ENCODE measurements at regions not wholly inside any gene's neighbourhood (a gene's known extent, or its start where the extent isn't known, plus 50 kb on each side); places are given as distances from the start of the nearest gene placed in this dataset.

DNA sequence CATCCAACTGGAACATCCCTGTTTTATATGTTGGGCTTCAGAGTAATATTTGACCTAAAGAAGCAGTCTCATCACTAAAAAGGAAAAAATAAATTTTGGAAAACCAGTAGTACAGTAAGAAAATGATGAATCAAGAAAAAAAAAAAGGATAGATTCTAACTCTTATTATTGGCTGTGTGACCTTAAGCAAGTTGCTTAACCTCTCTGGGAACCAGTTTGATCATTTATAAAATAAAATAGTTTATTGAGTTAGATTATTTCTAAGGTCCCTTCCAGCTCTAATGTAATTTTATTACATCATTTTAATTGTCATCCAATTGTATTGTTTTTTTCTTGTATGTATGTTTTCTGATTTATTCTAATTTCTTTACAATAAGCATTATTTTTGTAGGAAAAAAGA, 127.0 kb downstream of the PRELID2 start:
- ATAC-seq (no peak), DNase-seq (ENCODE audit: low spot score) (no peak)
- Mint-ChIP-seq H3K27me3 (no peaks in the 10 kb centered on the region), H3K4me3 (no peak overlapping the region), H3K27ac (no peak overlapping the region), H3K36me3 (no peaks in the 10 kb centered on the region), H3K9me3 (no peaks in the 10 kb centered on the region), H3K4me1 (ENCODE audit: low read depth in 2 of 2) (no peaks in the 10 kb centered on the region)

DNA sequence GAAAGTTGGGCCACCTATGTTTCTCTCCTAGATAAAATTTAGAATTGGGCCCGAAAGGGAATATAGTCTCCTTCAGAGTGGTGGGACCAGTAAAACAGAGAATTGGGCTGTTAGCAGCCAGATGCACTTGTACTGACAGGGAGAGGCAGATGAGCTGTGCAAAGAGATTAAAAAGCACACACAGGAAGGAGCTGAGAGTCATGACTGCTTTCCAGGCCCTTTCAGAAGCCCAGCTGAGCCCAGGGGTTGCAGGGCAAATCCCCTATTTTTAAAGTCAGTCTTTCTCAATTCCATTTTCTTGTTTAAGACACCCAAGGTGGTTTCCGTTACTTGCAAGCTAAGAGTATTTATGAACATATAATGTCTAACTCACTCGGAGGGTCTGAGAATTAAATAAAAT, 130.4 kb downstream of the PRELID2 start:
- H3K27me3 Mint-ChIP-seq = no peaks in the 10 kb centered on the region
- no peaks in the 10 kb centered on the region for H3K9me3 Mint-ChIP-seq
- no peak overlapping the region for H3K27ac Mint-ChIP-seq
- no peak overlapping the region for H3K4me3 Mint-ChIP-seq
- no peak for ATAC-seq
- no peak for DNase-seq (ENCODE audit: low spot score)
- no peaks in the 10 kb centered on the region for H3K36me3 Mint-ChIP-seq
- H3K4me1 Mint-ChIP-seq (ENCODE audit: low read depth in 2 of 2) = no peaks in the 10 kb centered on the region

DNA sequence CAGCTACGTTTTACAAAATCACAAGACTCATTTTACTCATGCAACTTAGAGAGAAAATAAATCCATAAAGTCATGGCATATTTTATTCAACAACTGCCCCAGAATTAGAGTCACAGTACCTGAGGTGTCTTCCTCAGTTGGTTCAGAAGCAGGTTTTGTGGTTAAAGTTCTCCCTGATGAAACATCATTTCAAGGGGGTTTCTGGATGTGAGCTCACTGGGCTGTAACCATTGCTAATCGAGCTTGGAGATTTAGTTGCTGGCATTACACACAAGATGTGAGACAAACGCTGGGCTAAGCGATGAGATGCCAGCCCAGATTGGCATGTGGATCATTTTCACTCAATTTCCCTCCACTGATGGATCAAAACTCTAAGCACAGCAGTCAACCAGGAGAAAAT, 131.3 kb downstream of the PRELID2 start:
- Mint-ChIP-seq H3K27me3 (no peaks in the 10 kb centered on the region), H3K4me3 (no peak overlapping the region), H3K9me3 (no peaks in the 10 kb centered on the region), H3K27ac (no peak overlapping the region), H3K4me1 (ENCODE audit: low read depth in 2 of 2) (no peaks in the 10 kb centered on the region), H3K36me3 (no peaks in the 10 kb centered on the region)
- ATAC-seq (no peak), DNase-seq (ENCODE audit: low spot score) (no peak)

DNA sequence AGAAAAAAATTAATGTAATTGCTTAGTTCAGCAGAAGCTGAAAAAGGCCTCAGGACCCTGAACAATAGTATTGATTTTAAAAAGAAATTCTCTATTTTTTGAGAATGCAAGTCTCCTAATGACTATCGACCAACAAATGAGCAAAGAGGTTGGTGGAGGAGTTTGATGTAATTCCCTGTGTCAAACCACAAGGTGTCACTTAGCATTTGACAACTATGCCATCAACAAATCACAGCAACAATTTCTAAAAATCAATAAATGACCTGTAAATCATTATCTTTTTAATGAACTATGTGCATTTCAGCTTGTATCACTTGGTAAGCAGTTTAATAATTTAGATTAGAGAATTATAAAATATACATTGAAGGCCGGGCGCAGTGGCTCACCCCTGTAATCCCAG, 133.7 kb downstream of the PRELID2 start:
- H3K4me3 Mint-ChIP-seq = no peak overlapping the region
- no peaks in the 10 kb centered on the region for H3K27me3 Mint-ChIP-seq
- ATAC-seq = no peak
- no peak overlapping the region for H3K27ac Mint-ChIP-seq
- H3K9me3 Mint-ChIP-seq = no peaks in the 10 kb centered on the region
- DNase-seq (ENCODE audit: low spot score) = no peak
- no peaks in the 10 kb centered on the region for H3K36me3 Mint-ChIP-seq
- no peaks in the 10 kb centered on the region for H3K4me1 Mint-ChIP-seq (ENCODE audit: low read depth in 2 of 2)

DNA sequence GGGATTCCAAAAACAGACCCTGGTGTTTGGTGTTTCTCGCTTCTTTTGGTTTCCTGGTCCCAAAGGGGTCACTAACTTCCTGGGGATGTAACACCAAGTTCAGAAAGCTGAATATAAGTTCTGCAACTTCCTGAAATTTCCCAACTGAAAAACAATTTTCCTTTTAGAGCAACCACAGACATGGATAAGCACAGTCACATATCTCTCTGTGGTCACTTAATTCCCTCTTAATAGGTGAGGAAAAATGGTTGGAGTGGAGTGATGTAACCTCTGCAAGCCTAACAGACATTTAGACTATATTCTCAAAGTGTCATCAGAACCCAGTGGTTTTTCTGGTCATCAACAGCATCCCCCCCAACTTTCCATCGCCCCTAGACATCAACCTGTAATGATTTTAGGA, 135.3 kb downstream of the PRELID2 start:
- H3K4me3 Mint-ChIP-seq = no peak overlapping the region
- no peaks in the 10 kb centered on the region for H3K4me1 Mint-ChIP-seq (ENCODE audit: low read depth in 2 of 2)
- H3K27ac Mint-ChIP-seq = no peak overlapping the region
- H3K9me3 Mint-ChIP-seq = no peaks in the 10 kb centered on the region
- DNase-seq (ENCODE audit: low spot score) (no peak), ATAC-seq (no peak)
- H3K36me3 Mint-ChIP-seq = no peaks in the 10 kb centered on the region
- no peaks in the 10 kb centered on the region for H3K27me3 Mint-ChIP-seq

DNA sequence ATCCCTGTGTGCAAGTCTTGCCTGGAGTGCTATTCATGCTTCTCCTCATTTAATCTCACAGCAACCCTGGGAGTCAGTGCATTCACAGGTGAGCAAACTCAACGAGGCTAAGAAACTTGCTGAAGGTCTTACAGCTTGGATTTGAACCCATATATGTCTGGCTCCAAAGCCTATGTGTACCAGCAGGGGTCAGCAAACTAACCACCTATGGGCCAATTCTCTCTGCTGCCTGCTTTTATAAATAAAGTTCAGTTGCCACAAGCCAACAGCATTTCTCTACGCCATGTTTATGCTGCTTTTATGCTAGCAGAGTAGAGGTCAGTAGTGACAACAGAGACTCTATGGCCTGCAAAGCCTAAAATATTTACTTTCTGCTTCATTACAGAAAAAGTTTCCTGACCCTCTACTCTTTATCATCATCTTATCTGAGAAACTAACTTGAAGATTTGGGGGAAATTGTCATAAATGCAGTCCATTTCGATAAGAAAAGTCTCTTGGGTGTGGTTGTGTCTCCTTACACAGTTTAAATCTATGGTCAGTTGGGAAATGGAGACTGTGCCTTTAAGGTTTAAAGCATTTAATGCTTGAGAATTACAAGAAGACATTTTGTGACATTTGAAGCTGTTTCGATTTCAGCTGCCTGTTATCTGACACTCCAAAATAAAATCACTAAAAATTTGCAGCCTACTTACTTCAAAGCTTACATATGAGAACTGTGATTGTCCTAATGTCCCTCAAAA, 137.7 kb downstream of the PRELID2 start:
- Mint-ChIP-seq H3K9me3 (no peaks in the 10 kb centered on the region), H3K4me1 (ENCODE audit: low read depth in 2 of 2) (no peaks in the 10 kb centered on the region), H3K36me3 (no peaks in the 10 kb centered on the region), H3K27me3 (no peaks in the 10 kb centered on the region), H3K27ac (no peak overlapping the region), H3K4me3 (no peak overlapping the region)
- DNase-seq (ENCODE audit: low spot score) (no peak), ATAC-seq (peak in 1 of 2 donors; percentile 48)

DNA sequence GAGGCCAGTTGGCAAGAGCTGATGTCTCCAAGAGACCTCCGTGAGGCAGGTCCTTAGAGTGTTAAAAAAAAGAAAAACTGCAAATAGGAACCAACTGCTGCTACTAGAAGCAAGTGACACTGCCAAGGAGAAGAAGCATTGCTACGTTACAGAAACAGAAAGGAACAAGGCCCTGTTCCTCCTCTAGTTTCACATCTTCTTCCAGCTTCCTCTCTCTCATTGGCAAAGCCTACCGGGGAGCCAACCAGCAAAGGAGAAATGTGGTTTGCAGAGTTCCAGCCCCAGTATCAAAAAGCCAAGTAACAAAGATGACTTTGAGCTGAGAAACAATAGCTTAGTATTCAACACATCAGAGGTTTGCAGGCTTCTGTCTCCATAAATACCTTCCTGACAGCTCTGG, 145.9 kb downstream of the PRELID2 start:
- Mint-ChIP-seq H3K36me3 (no peaks in the 10 kb centered on the region), H3K27me3 (no peaks in the 10 kb centered on the region), H3K9me3 (no peaks in the 10 kb centered on the region), H3K4me1 (ENCODE audit: low read depth in 2 of 2) (no peaks in the 10 kb centered on the region), H3K4me3 (no peak overlapping the region), H3K27ac (no peak overlapping the region)
- ATAC-seq = no peak
- no peak for DNase-seq (ENCODE audit: low spot score)

DNA sequence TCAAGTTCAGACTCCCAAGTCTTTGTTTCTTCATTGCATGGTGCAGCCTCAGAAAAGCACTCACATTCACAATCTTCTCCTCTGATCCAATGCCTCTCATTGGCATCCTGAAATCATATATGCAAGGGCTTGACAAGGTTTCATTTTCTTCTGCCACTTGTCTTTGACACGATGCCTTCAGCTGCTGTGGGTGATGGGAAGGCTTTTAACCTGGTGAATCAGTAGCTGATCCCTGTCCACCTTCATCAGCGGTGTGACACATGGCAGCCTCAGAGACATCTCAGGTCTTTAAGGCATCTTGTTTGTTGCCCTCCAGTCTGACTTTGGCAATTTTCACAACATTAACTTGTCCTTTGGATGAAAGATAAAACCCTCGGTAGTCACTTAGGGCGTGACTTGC, 147.2 kb downstream of the PRELID2 start:
- no peak for DNase-seq (ENCODE audit: low spot score)
- Mint-ChIP-seq H3K9me3 (no peaks in the 10 kb centered on the region), H3K27me3 (no peaks in the 10 kb centered on the region)

DNA sequence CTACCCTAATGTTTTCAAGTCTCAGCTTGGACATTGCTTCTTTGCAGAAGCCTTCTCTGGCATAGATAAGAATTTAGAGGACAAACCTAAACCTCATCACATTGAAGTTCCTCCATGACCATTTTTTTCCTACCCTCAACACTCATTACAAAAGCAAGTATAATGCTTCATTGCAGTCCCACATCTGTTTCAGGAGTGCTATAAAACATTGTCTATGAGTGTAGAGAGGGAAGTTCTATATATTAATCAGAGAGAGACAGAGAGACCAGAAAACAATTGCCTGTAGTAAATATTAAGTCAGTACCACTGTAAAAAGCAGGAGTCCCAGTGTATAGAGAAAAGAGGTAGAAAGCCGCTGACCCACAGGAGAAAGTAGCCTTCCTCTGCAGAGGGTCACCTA, 149.7 kb downstream of the PRELID2 start:
- DNase-seq (ENCODE audit: low spot score) = no peak
- no peaks in the 10 kb centered on the region for H3K4me1 Mint-ChIP-seq (ENCODE audit: low read depth in 2 of 2)
- H3K36me3 Mint-ChIP-seq = no peaks in the 10 kb centered on the region
- H3K27ac Mint-ChIP-seq = no peak overlapping the region
- no peaks in the 10 kb centered on the region for H3K9me3 Mint-ChIP-seq
- no peaks in the 10 kb centered on the region for H3K27me3 Mint-ChIP-seq
- ATAC-seq = no peak
- no peak overlapping the region for H3K4me3 Mint-ChIP-seq

More for the DNA sequence above, 147.2 kb downstream of the PRELID2 start:
- H3K27ac Mint-ChIP-seq = no peak overlapping the region
- H3K4me1 Mint-ChIP-seq (ENCODE audit: low read depth in 2 of 2) = no peaks in the 10 kb centered on the region
- no peaks in the 10 kb centered on the region for H3K36me3 Mint-ChIP-seq
- no peak overlapping the region for H3K4me3 Mint-ChIP-seq
- ATAC-seq = no peak

DNA sequence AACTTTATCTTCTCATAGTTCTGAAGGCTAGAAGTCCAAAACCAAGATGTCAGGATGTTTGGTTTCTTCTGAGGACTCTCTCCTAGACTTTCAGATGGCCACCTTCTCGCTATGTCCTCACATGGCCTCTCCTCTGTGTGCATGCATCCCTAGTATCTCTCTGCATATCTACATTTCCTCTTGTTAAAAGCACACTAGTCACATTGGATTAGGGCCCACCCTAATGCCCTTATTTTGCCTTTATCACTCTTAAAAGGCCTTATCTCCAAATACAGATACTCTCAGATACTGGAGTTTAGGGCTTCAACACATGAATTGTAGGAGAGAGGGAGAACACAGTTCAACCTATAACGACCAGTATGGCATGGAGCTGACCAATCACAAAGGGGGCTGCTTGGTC, 151.7 kb downstream of the PRELID2 start:
- no peaks in the 10 kb centered on the region for H3K9me3 Mint-ChIP-seq
- DNase-seq (ENCODE audit: low spot score) (no peak), ATAC-seq (no peak)
- no peak overlapping the region for H3K4me3 Mint-ChIP-seq
- no peaks in the 10 kb centered on the region for H3K4me1 Mint-ChIP-seq (ENCODE audit: low read depth in 2 of 2)
- H3K27ac Mint-ChIP-seq = no peak overlapping the region
- H3K27me3 Mint-ChIP-seq = no peaks in the 10 kb centered on the region
- no peaks in the 10 kb centered on the region for H3K36me3 Mint-ChIP-seq

DNA sequence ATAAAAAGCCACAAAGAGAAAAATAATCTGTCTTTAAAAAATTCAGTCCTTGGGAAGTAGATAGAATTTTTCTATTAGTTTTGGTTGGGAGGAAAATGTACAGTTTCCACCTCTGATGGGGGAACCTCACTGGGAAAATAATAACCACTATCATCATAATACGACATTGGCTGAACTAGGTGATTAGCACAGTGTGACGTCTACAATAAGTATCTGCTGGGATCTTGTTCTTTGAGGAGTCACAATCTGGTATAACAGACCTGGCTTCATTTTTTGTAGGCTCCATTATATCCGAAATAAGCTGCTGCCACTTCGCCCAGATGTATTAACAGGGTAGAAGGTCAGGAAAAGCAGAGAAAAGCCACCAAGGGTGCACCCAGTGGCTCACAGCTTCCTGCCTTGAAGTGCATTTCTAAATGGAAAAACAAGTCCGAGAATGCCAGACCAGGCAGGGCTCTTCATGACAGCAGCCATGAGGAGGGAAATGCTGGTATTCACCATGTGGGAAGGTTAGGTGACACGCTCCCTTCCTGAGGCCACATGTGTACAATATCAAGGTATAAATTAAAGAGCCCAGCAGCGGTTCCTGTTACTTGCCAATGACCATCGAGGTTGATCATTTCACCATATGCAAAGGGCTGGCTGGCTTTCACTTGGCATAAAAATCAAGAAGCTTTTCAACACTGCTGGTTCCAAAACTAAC, 152.8 kb downstream of the PRELID2 start:
- H3K27me3 Mint-ChIP-seq = no peaks in the 10 kb centered on the region
- H3K4me1 Mint-ChIP-seq (ENCODE audit: low read depth in 2 of 2) = no peaks in the 10 kb centered on the region
- H3K27ac Mint-ChIP-seq = no peak overlapping the region
- no peak for ATAC-seq
- no peaks in the 10 kb centered on the region for H3K36me3 Mint-ChIP-seq
- H3K9me3 Mint-ChIP-seq = no peaks in the 10 kb centered on the region
- no peak overlapping the region for H3K4me3 Mint-ChIP-seq
- no peak for DNase-seq (ENCODE audit: low spot score)

DNA sequence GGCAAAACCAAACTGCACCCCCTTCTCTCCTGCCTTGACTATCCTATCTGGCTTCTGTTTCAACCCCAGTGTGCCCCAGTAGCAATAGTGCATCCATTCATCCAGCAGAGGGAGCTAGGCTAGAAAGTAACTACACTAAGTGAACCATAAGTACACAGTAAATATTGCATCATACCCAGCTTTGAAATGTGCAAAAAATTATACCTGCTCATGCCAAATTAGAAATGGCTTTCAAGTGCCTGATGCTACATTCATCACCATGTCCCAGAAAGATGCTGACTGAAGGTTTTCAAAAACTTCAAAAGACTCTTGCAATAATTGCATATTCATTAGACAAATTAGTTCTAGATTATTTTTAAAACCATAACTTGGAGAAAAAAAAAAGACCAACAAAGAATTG, 153.5 kb downstream of the PRELID2 start:
- no peaks in the 10 kb centered on the region for H3K36me3 Mint-ChIP-seq
- ATAC-seq (no peak), DNase-seq (ENCODE audit: low spot score) (no peak)
- no peaks in the 10 kb centered on the region for H3K27me3 Mint-ChIP-seq
- H3K4me3 Mint-ChIP-seq = no peak overlapping the region
- no peak overlapping the region for H3K27ac Mint-ChIP-seq
- no peaks in the 10 kb centered on the region for H3K4me1 Mint-ChIP-seq (ENCODE audit: low read depth in 2 of 2)
- no peaks in the 10 kb centered on the region for H3K9me3 Mint-ChIP-seq

DNA sequence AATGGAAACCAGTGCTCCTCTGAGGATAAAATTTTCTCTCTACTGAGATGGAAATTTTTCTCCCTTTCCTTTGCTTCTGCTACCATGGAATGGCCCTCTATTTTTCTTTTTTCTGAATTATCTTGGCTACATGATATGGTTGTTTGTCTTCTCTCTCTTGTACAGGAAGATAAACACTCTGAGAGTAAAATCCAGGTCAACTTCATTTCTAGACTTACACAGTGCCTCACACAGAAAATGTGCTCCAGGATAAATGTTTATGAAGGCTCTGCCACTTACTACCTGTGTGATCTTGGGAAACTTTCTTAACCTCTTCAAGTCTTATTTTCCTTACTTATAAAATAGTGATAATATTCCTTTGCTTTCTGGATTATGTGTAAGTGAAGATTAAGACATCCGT, 153.9 kb downstream of the PRELID2 start:
- no peak for ATAC-seq
- no peaks in the 10 kb centered on the region for H3K27me3 Mint-ChIP-seq
- H3K36me3 Mint-ChIP-seq = no peaks in the 10 kb centered on the region
- H3K4me3 Mint-ChIP-seq = no peak overlapping the region
- H3K4me1 Mint-ChIP-seq (ENCODE audit: low read depth in 2 of 2) = no peaks in the 10 kb centered on the region
- H3K9me3 Mint-ChIP-seq = no peaks in the 10 kb centered on the region
- no peak overlapping the region for H3K27ac Mint-ChIP-seq
- DNase-seq (ENCODE audit: low spot score) = no peak

DNA sequence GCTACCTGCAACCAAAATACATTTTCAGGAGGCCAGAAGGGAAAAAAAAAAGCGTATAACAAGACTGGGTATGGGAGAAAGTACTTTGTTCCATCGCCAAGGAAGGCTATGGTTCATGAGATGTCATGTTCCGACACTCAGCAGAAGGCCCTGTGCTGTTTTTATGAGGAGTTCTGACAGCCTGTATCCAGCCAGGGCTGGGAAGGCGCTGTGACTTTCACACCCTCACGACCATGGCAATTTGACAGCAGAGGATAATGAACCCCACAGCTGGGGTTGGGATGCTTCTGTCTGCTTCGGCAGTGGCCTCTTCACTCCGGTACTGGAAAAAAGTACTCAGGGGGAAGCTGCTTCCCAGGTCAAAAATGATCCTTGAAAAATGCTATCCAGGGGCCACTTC, 154.4 kb downstream of the PRELID2 start:
- no peaks in the 10 kb centered on the region for H3K4me1 Mint-ChIP-seq (ENCODE audit: low read depth in 2 of 2)
- H3K9me3 Mint-ChIP-seq = no peaks in the 10 kb centered on the region
- H3K4me3 Mint-ChIP-seq = no peak overlapping the region
- DNase-seq (ENCODE audit: low spot score) = no peak
- H3K27me3 Mint-ChIP-seq = no peaks in the 10 kb centered on the region
- ATAC-seq = no peak
- H3K36me3 Mint-ChIP-seq = no peaks in the 10 kb centered on the region
- H3K27ac Mint-ChIP-seq = no peak overlapping the region

DNA sequence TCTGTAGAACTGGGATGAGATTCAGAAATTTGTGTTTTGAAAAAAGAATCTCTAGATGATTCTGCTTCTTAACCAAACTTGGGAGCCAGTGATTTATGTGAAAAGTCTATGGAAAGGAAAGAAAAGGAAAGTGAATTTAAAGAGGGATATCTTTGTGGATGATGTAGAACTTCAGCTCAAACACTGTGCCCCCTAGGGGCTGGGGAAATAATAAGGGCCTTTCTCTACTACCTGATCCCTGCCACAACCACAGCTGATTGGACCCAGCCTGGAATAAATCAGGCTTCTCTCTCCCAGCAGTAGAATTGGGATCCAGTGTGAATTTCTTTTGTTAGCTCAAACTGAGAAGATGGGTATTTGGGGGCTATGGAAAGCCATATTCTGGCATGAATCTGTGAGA, 155.0 kb downstream of the PRELID2 start:
- Mint-ChIP-seq H3K4me3 (no peak overlapping the region), H3K27ac (no peak overlapping the region), H3K36me3 (no peaks in the 10 kb centered on the region), H3K27me3 (no peaks in the 10 kb centered on the region), H3K4me1 (ENCODE audit: low read depth in 2 of 2) (no peaks in the 10 kb centered on the region), H3K9me3 (no peaks in the 10 kb centered on the region)
- ATAC-seq (no peak), DNase-seq (ENCODE audit: low spot score) (no peak)
